Activated CD4-positive, alpha-beta T cell treated with anti-CD3 and anti-CD28 coated beads, Interleukin-2, amount 50 U/mL, for 48 hours (primary cell): ENCODE measurements at regions not wholly inside any gene's neighbourhood (a gene's known extent, or its start where the extent isn't known, plus 50 kb on each side); places are given as distances from the start of the nearest gene placed in this dataset.

ENCODE experiments used
- DNase-seq, 2 experiments: peaks; one replicate each; pipeline ENCODE4 v3.0.0-alpha.2; 2020

GRCh38 chr11:120061036-120061760 lies 76.7 kb downstream of the TRIM29 start:
- DNase-seq = no peak

- DNase-seq = no peak
Measured at GRCh38 chr11:120060512-120060911, 77.4 kb downstream of the TRIM29 start.

GRCh38 chr11:120058931-120059330 lies 79.0 kb downstream of the TRIM29 start:
- no peak for DNase-seq

- DNase-seq = no peak
Measured at GRCh38 chr11:120057595-120058581, 80.0 kb downstream of the TRIM29 start.

GRCh38 chr11:120057028-120057330 lies 80.9 kb downstream of the TRIM29 start:
- no peak for DNase-seq

GRCh38 chr11:120056301-120057027 lies 81.4 kb downstream of the TRIM29 start:
- DNase-seq = no peak

GRCh38 chr11:120055646-120056045 lies 82.3 kb downstream of the TRIM29 start:
- DNase-seq = no peak

- DNase-seq = no peak
Measured at GRCh38 chr11:120054753-120055045, 83.2 kb downstream of the TRIM29 start.

GRCh38 chr11:120054016-120054752 lies 83.7 kb downstream of the TRIM29 start:
- DNase-seq = no peak

- DNase-seq = no peak
Measured at GRCh38 chr11:120052196-120052775, 85.6 kb downstream of the TRIM29 start.

- DNase-seq = no peak
Measured at GRCh38 chr11:120044011-120044675, 93.8 kb downstream of the TRIM29 start.

- no peak for DNase-seq
Measured at GRCh38 chr11:120043328-120043945, 94.5 kb downstream of the TRIM29 start.

- DNase-seq = no peak
Measured at GRCh38 chr11:120041625-120042024, 96.3 kb downstream of the TRIM29 start.

GRCh38 chr11:120040151-120040840 lies 97.6 kb downstream of the TRIM29 start:
- no peak for DNase-seq

GRCh38 chr11:120039039-120039438 lies 98.9 kb downstream of the TRIM29 start:
- no peak for DNase-seq

GRCh38 chr11:120037111-120037510 lies 100.8 kb downstream of the TRIM29 start:
- no peak for DNase-seq

- DNase-seq = no peak
Measured at GRCh38 chr11:120035756-120036155, 102.2 kb downstream of the TRIM29 start.

GRCh38 chr11:120034881-120035630 lies 102.9 kb downstream of the TRIM29 start:
- DNase-seq = no peak

- no peak for DNase-seq
Measured at GRCh38 chr11:120034176-120034875, 103.6 kb downstream of the TRIM29 start.
